Activated CD8-positive, alpha-beta T cell treated with anti-CD3 and anti-CD28 coated beads for 36 hours (primary cell): ENCODE measurements at regions not wholly inside any gene's neighbourhood (a gene's known extent, or its start where the extent isn't known, plus 50 kb on each side); places are given as distances from the start of the nearest gene placed in this dataset.

Experiments used
- ATAC-seq: fragments of 200-7000 bp; cut with Tn5 transposase; one replicate; pipeline ENCODE4 v1.10.0; 2021; ENCODE audit warnings: mild to moderate bottlenecking, moderate library complexity
- CTCF ChIA-PET: fragments of 350-600 bp; sonication (Branson Sonifier 250); formaldehyde crosslinking; loops from one replicate; lab custom pipeline; 2021; ENCODE audit warnings: antibody characterized with exemption; lab: Charles Lee
- POLR2A ChIA-PET: fragments of 350-600 bp; sonication (Branson Sonifier 250); formaldehyde crosslinking; loops from one replicate; lab custom pipeline; 2021; ENCODE audit warnings: antibody characterized with exemption; lab: Charles Lee
- DNase-seq: peaks from one replicate; pipeline ENCODE4 v3.0.0-alpha.2; 2020
- H3K27ac Mint-ChIP-seq: one replicate; pipeline ENCODE4 v1.8.0; 2021; ENCODE audit warnings: mild to moderate bottlenecking, mixed read lengths
- H3K27me3 Mint-ChIP-seq: one replicate; pipeline ENCODE4 v1.8.0; 2021; ENCODE audit warnings: mixed read lengths
- H3K36me3 Mint-ChIP-seq: one replicate; pipeline ENCODE4 v1.8.0; 2021; ENCODE audit warnings: low read depth, mixed read lengths
- H3K4me1 Mint-ChIP-seq: one replicate; pipeline ENCODE4 v1.8.0; 2021; ENCODE audit warnings: low read depth, mixed read lengths
- H3K4me3 Mint-ChIP-seq: one replicate; pipeline ENCODE4 v1.8.0; 2021; ENCODE audit warnings: mild to moderate bottlenecking, moderate library complexity, mixed read lengths
- H3K9me3 Mint-ChIP-seq: one replicate; pipeline ENCODE4 v1.8.0; 2021; ENCODE audit warnings: mixed read lengths
- CTCF ChIP-seq: fragments of 200-600 bp; IDR thresholded peaks from one replicate; pipeline ENCODE4 v1.8.0; 2022; ENCODE audit warnings: antibody characterized with exemption, mild to moderate bottlenecking
- intact Hi-C: fragments of 100-400 bp; cut with micrococcal nuclease; formaldehyde crosslinking; loops from one replicate; pipeline ENCODE4 v1.10.0; 2022

- H3K27ac Mint-ChIP-seq: no peak overlapping the region
- ChIA-PET POLR2A (no interaction called here), CTCF (no interaction called here)
- H3K27me3 Mint-ChIP-seq: no peaks in the 10 kb centered on the region
- H3K9me3 Mint-ChIP-seq: peaks cover 10% of the 10 kb centered on the region
- no peak for DNase-seq
- no peak for ATAC-seq
- H3K36me3 Mint-ChIP-seq: no peaks in the 10 kb centered on the region
- intact Hi-C loops: no loop called here
- H3K4me3 Mint-ChIP-seq: no peak overlapping the region
- no peaks in the 10 kb centered on the region for H3K4me1 Mint-ChIP-seq
- TF ChIP-seq CTCF: no peak
These were observed 138.7 kb upstream of the CADM2 start for GRCh38 chr3:84820126-84820525.

GRCh38 chr3:84820906-84821305 is 137.9 kb upstream of the CADM2 start:
- ChIA-PET CTCF (no interaction called here), POLR2A (no interaction called here)
- TF ChIP-seq CTCF: no peak
- Mint-ChIP-seq H3K9me3 (peaks cover 10% of the 10 kb centered on the region), H3K27me3 (no peaks in the 10 kb centered on the region), H3K27ac (no peak overlapping the region), H3K36me3 (no peaks in the 10 kb centered on the region), H3K4me1 (no peaks in the 10 kb centered on the region), H3K4me3 (no peak overlapping the region)
- intact Hi-C loops: no loop called here
- DNase-seq: no peak
- ATAC-seq: no peak

GRCh38 chr3:84825817-84826216 is 133.0 kb upstream of the CADM2 start:
- POLR2A ChIA-PET: no interaction called here
- H3K4me3 Mint-ChIP-seq: no peak overlapping the region
- ATAC-seq (no peak), DNase-seq (no peak)
- no peaks in the 10 kb centered on the region for H3K36me3 Mint-ChIP-seq
- no peaks in the 10 kb centered on the region for H3K4me1 Mint-ChIP-seq
- H3K27ac Mint-ChIP-seq: no peak overlapping the region
- intact Hi-C loops: no loop called here
- CTCF ChIA-PET: no interaction called here
- no peak for TF ChIP-seq CTCF
- H3K27me3 Mint-ChIP-seq: no peaks in the 10 kb centered on the region
- peaks cover 6% of the 10 kb centered on the region for H3K9me3 Mint-ChIP-seq

GRCh38 chr3:84830476-84830875 is 128.3 kb upstream of the CADM2 start:
- Mint-ChIP-seq H3K4me3 (no peak overlapping the region), H3K9me3 (peaks cover 10% of the 10 kb centered on the region), H3K36me3 (no peaks in the 10 kb centered on the region), H3K4me1 (no peaks in the 10 kb centered on the region), H3K27me3 (no peaks in the 10 kb centered on the region), H3K27ac (no peak overlapping the region)
- POLR2A ChIA-PET: no interaction called here
- no peak for DNase-seq
- no peak for ATAC-seq
- intact Hi-C loops: no loop called here
- CTCF ChIA-PET: no interaction called here
- no peak for TF ChIP-seq CTCF

GRCh38 chr3:84835366-84835765 is 123.4 kb upstream of the CADM2 start:
- no peak for ATAC-seq

More at GRCh38 chr3:84835366-84835765, 123.4 kb upstream of the CADM2 start:
- H3K27ac Mint-ChIP-seq: no peak overlapping the region
- ChIA-PET CTCF (no interaction called here), POLR2A (no interaction called here)
- H3K27me3 Mint-ChIP-seq: no peaks in the 10 kb centered on the region
- DNase-seq: no peak
- intact Hi-C loops: no loop called here
- H3K36me3 Mint-ChIP-seq: no peaks in the 10 kb centered on the region
- no peaks in the 10 kb centered on the region for H3K4me1 Mint-ChIP-seq
- no peak overlapping the region for H3K4me3 Mint-ChIP-seq
- no peak for TF ChIP-seq CTCF
- peaks cover 10% of the 10 kb centered on the region for H3K9me3 Mint-ChIP-seq
